K562 (cell line): ENCODE measurements at regions not wholly inside any gene's neighbourhood (a gene's known extent, or its start where the extent isn't known, plus 50 kb on each side); places are given as distances from the start of the nearest gene placed in this dataset.

Experiments used
- ATAC-seq: fragments of 200-7000 bp; cut with Tn5 transposase; 3 replicates; pipeline ENCODE4 v1.9.1; 2020; ENCODE audit warnings: moderate library complexity
- BruUV-seq: library from RNA; stranded (reverse); fragments of 400-500 nt; replicated peaks from 2 replicates; lab custom pipeline; 2021; lab: Mats Ljungman, UMichigan
- CTCF ChIA-PET: fragments of 300-600 bp; formaldehyde crosslinking; extraction: SDS; loops from one replicate; lab custom pipeline; 2021; ENCODE audit warnings: low intra/inter-chr PET ratio; lab: Yijun Ruan, JAX
- POLR2A ChIA-PET: fragments of 300-600, 350-650 bp; sonication (Branson Sonifier 250); formaldehyde crosslinking; extraction: SDS; loops from one replicate; lab custom pipeline; 2021; ENCODE audit warnings: antibody characterized with exemption, inconsistent platforms; lab: Yijun Ruan, JAX
- DNase-seq, 4 experiments: peaks; one replicate each; pipeline versions ENCODE4 v3.0.0 to v3.0.0-alpha.2; 2011 to 2018; ENCODE audit warnings: low spot score in 3 of 4, mixed read lengths in 3 of 4; ENCODE audit errors: extremely low read depth in 1 of 4
- FAIRE-seq: peaks from 2 replicates; lab custom pipeline; 2011; peaks lifted over from hg19 to GRCh38; lab: Jason Lieb, UNC
- H2AFZ ChIP-seq: 2 replicates; pipeline ENCODE4 v1.6.0; 2011; ENCODE audit warnings: low read depth, low read length, control low read depth, inconsistent platforms
- H3K27ac ChIP-seq: fragments of 200-600 bp; 3 replicates; pipeline ENCODE4 v1.8.0; 2011; ENCODE audit warnings: low read depth, mild to moderate bottlenecking, control low read depth, inconsistent platforms, low read length, moderate library complexity, mixed read lengths; ENCODE audit errors: extremely low read depth
- H3K27me3 ChIP-seq, 2 experiments: fragments of 300-600 bp in 1 of 2; 2 replicates in 1 of 2; 3 replicates in 1 of 2; pipeline versions ENCODE4 v1.6.0 to v1.8.0; 2011; ENCODE audit warnings: inconsistent platforms in 2 of 2, low read length in 2 of 2, mild to moderate bottlenecking in 1 of 2, mixed read lengths in 1 of 2, moderate library complexity in 1 of 2; ENCODE audit not compliant: control insufficient read depth in 2 of 2, insufficient read depth in 2 of 2
- H3K36me3 ChIP-seq: fragments of 300-600 bp; 3 replicates; pipeline ENCODE4 v1.8.0; 2011; ENCODE audit warnings: mild to moderate bottlenecking, low read length, inconsistent platforms; ENCODE audit not compliant: control insufficient read depth, insufficient read depth
- H3K4me1 ChIP-seq, 2 experiments: fragments of 200-600 bp in 1 of 2; replicated peaks in 1 of 2; 2 replicates in 1 of 2; 3 replicates in 1 of 2; pipeline versions ENCODE4 v1.5.1 to v1.8.0; 2011; ENCODE audit warnings: inconsistent platforms in 2 of 2, low read length in 2 of 2, mild to moderate bottlenecking in 1 of 2, mixed read lengths in 1 of 2, moderate library complexity in 1 of 2; ENCODE audit not compliant: control insufficient read depth in 2 of 2, insufficient read depth in 2 of 2
- H3K4me2 ChIP-seq: 2 replicates; pipeline ENCODE4 v1.6.1; 2011; ENCODE audit warnings: low read length, control low read depth, inconsistent platforms, mixed read lengths; ENCODE audit not compliant: insufficient read depth
- H3K4me3 ChIP-seq: fragments of 200-600 bp; sonication (generic), shearing (Covaris generic); 2 replicates; pipeline ENCODE4 v1.5.1; 2016; ENCODE audit warnings: control low read depth, inconsistent platforms
- H3K79me2 ChIP-seq: fragments of 200-600 bp; 3 replicates; pipeline ENCODE4 v1.8.0; 2011; ENCODE audit warnings: low read length, inconsistent platforms; ENCODE audit not compliant: control insufficient read depth, insufficient read depth
- H3K9ac ChIP-seq, 2 experiments: 2 replicates each; pipeline versions ENCODE4 v1.6.0 to v1.6.1; 2011; ENCODE audit warnings: low read depth in 2 of 2, low read length in 2 of 2, control low read depth in 1 of 2, inconsistent platforms in 1 of 2, mild to moderate bottlenecking in 1 of 2, mixed read lengths in 1 of 2; ENCODE audit not compliant: insufficient read depth in 1 of 2
- H3K9me1 ChIP-seq: one replicate; pipeline ENCODE4 v1.6.0; 2011; ENCODE audit warnings: inconsistent platforms, mild to moderate bottlenecking, low read length, moderate library complexity; ENCODE audit not compliant: control insufficient read depth, insufficient read depth
- H3K9me3 ChIP-seq: replicated peaks from 2 replicates; pipeline ENCODE4 v1.5.1; 2011; ENCODE audit warnings: low read depth, low read length, inconsistent platforms; ENCODE audit not compliant: control insufficient read depth, insufficient read depth
- H4K20me1 ChIP-seq: replicated peaks from 2 replicates; pipeline ENCODE4 v1.6.1; 2011; ENCODE audit warnings: low read length, inconsistent platforms, mixed read lengths; ENCODE audit not compliant: control insufficient read depth, insufficient read depth
- GABPA ChIP-seq: fragments of 200-800 bp; sonication (Bioruptor generic); conservative IDR thresholded peaks from 2 replicates; pipeline ENCODE4 v1.6.1; 2016; ENCODE audit warnings: low read depth, missing genetic modification characterization, missing compliant biosample characterization
- NFE2L1 ChIP-seq: fragments of 450-650 bp; IDR thresholded peaks from 2 replicates; pipeline ENCODE4 v1.6.1; 2016; ENCODE audit warnings: missing genetic modification characterization, low read depth, mild to moderate bottlenecking, missing compliant biosample characterization, moderate library complexity, borderline replicate concordance
- NFRKB ChIP-seq: fragments of 450-650 bp; IDR thresholded peaks from 2 replicates; pipeline ENCODE4 v1.6.1; 2016; ENCODE audit warnings: low read depth
- SMAD4 ChIP-seq: fragments of 250-450 bp; sonication (Bioruptor Pico); conservative IDR thresholded peaks from 2 replicates; pipeline ENCODE4 v1.8.0; 2021; ENCODE audit warnings: inconsistent platforms, mild to moderate bottlenecking, moderate library complexity
- TCF7 ChIP-seq: sonication (generic); IDR thresholded peaks from 2 replicates; pipeline ENCODE4 v1.6.1; 2016; ENCODE audit warnings: antibody characterized with exemption, borderline replicate concordance
- ZFX ChIP-seq: sonication (generic); formaldehyde crosslinking; IDR thresholded peaks from 2 replicates; pipeline ENCODE4 v1.8.0; 2022; ENCODE audit warnings: mild to moderate bottlenecking, missing genetic modification reagents, moderate library complexity
- ZNF318 ChIP-seq, 2 experiments: fragments of 450-650 bp; IDR thresholded peaks; 2 replicates each; pipeline ENCODE4 v1.6.1; 2016; ENCODE audit warnings: mild to moderate bottlenecking in 2 of 2, borderline replicate concordance in 1 of 2, low read depth in 1 of 2, moderate library complexity in 1 of 2
- WGBS: fragments of 100-300 bp; shearing (Covaris generic); methylation state at CpG from one replicate; pipeline ENCODE4 v1.1.6; 2016; ENCODE audit warnings: low coverage, mixed read lengths; ENCODE audit not compliant: insufficient coverage; ENCODE audit errors: missing lambda C conversion rate; 5-methylcytosine and 5-hydroxymethylcytosine counted together
- in situ Hi-C: fragments of 300-500 bp; cut with MboI; formaldehyde crosslinking; loops from 4 replicates; pipeline ENCODE4 v1.15.0; 2018; ENCODE audit warnings: inconsistent platforms, mixed read lengths
- intact Hi-C: fragments of 100-400 bp; cut with micrococcal nuclease; formaldehyde crosslinking; loops from 2 replicates; pipeline ENCODE4 v1.14.2; 2022
- TF ChIP-seq, protein P1 (sequence below): fragments of 150-350 bp; conservative IDR thresholded peaks from 2 replicates; pipeline ENCODE4 v1.6.1; 2014; ENCODE audit warnings: low read length

- 7% methylated on average over 10 of the region's 10 CpGs for WGBS
- no peaks in the 10 kb centered on the region; a peak in 1 of 5 replicates for H3K4me1 ChIP-seq
- H3K9me1 ChIP-seq = no peaks in the 10 kb centered on the region
- H3K9me3 ChIP-seq = no peaks in the 10 kb centered on the region
- CTCF ChIA-PET = no interaction called here
- intact Hi-C loops (no loop called here), in situ Hi-C loops (no loop called here)
- no peak overlapping the region for H3K27ac ChIP-seq
- H3K36me3 ChIP-seq = no peaks in the 10 kb centered on the region
- no peak for ATAC-seq
- H4K20me1 ChIP-seq = no peaks in the 10 kb centered on the region
- H3K4me2 ChIP-seq = no peak overlapping the region
- peaks cover 0 to 7% of the 10 kb centered on the region in 2 experiments; a peak in 2 of 5 replicates for H3K27me3 ChIP-seq
- no peak for DNase-seq
- POLR2A ChIA-PET = no interaction called here
- H3K79me2 ChIP-seq = no peaks in the 10 kb centered on the region
- no peak for TF ChIP-seq NFE2L1 (tag)
- no peak for TF ChIP-seq ZNF318 (IDR thresholded peaks at IDR 0.05; ENCODE audit: borderline replicate concordance in 1 of 2, low read depth in 1 of 2)
- TF ChIP-seq TCF7 = no peak
- no peak for TF ChIP-seq SMAD4
- TF ChIP-seq ZFX (CRISPR knock-in tag) = no peak
- no peak for TF ChIP-seq GABPA (tag)
- TF ChIP-seq, protein P1, sequence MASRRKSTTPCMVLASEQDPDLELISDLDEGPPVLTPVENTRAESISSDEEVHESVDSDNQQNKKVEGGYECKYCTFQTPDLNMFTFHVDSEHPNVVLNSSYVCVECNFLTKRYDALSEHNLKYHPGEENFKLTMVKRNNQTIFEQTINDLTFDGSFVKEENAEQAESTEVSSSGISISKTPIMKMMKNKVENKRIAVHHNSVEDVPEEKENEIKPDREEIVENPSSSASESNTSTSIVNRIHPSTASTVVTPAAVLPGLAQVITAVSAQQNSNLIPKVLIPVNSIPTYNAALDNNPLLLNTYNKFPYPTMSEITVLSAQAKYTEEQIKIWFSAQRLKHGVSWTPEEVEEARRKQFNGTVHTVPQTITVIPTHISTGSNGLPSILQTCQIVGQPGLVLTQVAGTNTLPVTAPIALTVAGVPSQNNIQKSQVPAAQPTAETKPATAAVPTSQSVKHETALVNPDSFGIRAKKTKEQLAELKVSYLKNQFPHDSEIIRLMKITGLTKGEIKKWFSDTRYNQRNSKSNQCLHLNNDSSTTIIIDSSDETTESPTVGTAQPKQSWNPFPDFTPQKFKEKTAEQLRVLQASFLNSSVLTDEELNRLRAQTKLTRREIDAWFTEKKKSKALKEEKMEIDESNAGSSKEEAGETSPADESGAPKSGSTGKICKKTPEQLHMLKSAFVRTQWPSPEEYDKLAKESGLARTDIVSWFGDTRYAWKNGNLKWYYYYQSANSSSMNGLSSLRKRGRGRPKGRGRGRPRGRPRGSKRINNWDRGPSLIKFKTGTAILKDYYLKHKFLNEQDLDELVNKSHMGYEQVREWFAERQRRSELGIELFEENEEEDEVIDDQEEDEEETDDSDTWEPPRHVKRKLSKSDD = no peak
- no peak for TF ChIP-seq NFRKB
- no peak overlapping the region for H3K4me3 ChIP-seq
- no peak for FAIRE-seq
- no peak overlapping the region for H2AFZ ChIP-seq
- no TSS peak for BruUV-seq
- no peak overlapping the region for H3K9ac ChIP-seq
These were observed 58.3 kb downstream of the ZNF648 start for GRCh38 chr1:182003025-182003725.
